CD4-positive, alpha-beta T cell (primary cell): ENCODE measurements at regions not wholly inside any gene's neighbourhood (a gene's known extent, or its start where the extent isn't known, plus 50 kb on each side); places are given as distances from the start of the nearest gene placed in this dataset.

Experiments used
- ATAC-seq: fragments of 200-7000 bp; cut with Tn5 transposase; one replicate; pipeline ENCODE4 v1.10.0; 2022; ENCODE audit warnings: mild to moderate bottlenecking; ENCODE audit not compliant: poor library complexity
- CTCF ChIA-PET: fragments of 350-600 bp; sonication (Branson Sonifier 250); formaldehyde crosslinking; loops from one replicate; lab custom pipeline; 2021; ENCODE audit warnings: antibody characterized with exemption, inconsistent platforms; lab: Charles Lee
- POLR2A ChIA-PET: fragments of 350-600 bp; sonication (Branson Sonifier 250); formaldehyde crosslinking; loops from one replicate; lab custom pipeline; 2021; ENCODE audit warnings: antibody characterized with exemption, inconsistent platforms; lab: Charles Lee
- DNase-seq, 14 experiments: peaks; one replicate each; pipeline ENCODE4 v3.0.0-alpha.2; 2013 to 2020; ENCODE audit warnings: mixed read lengths in 2 of 14
- H3K27ac ChIP-seq, 2 donors: one replicate each; pipeline versions ENCODE4 v1.5.1 to v1.7.0; 2013; ENCODE audit warnings: low read length in 2 of 2, low read depth in 1 of 2, mild to moderate bottlenecking in 1 of 2
- H3K27me3 ChIP-seq, 2 experiments: 1 replicate in 1 of 2; 2 replicates in 1 of 2; pipeline versions ENCODE4 v1.6.1 to v1.7.0; 2013; ENCODE audit warnings: low read length in 2 of 2, control low read depth in 1 of 2, mild to moderate bottlenecking in 1 of 2, moderate library complexity in 1 of 2; ENCODE audit not compliant: insufficient read depth in 2 of 2, control insufficient read depth in 1 of 2
- H3K36me3 ChIP-seq: one replicate; pipeline ENCODE4 v1.6.1; 2013; ENCODE audit warnings: low read length, control low read depth; ENCODE audit not compliant: insufficient read depth
- H3K4me1 ChIP-seq: one replicate; pipeline ENCODE4 v1.6.1; 2013; ENCODE audit warnings: low read length, control low read depth; ENCODE audit not compliant: insufficient read depth
- H3K4me3 ChIP-seq: one replicate; pipeline ENCODE4 v1.5.1; 2013; ENCODE audit warnings: mild to moderate bottlenecking, low read length, moderate library complexity
- H3K9me3 ChIP-seq, 2 experiments: 1 replicate in 1 of 2; 2 replicates in 1 of 2; pipeline versions ENCODE4 v1.6.1 to v1.7.0; 2013; ENCODE audit warnings: low read length in 2 of 2, mild to moderate bottlenecking in 2 of 2, control low read depth in 1 of 2, moderate library complexity in 1 of 2; ENCODE audit not compliant: control insufficient read depth in 1 of 2, insufficient read depth in 1 of 2
- H3K27ac Mint-ChIP-seq: one replicate; pipeline ENCODE4 v1.8.0; 2020; ENCODE audit warnings: mixed read lengths
- H3K27me3 Mint-ChIP-seq: one replicate; pipeline ENCODE4 v1.8.0; 2021; ENCODE audit warnings: mixed read lengths
- H3K36me3 Mint-ChIP-seq: one replicate; pipeline ENCODE4 v1.8.0; 2021; ENCODE audit warnings: low read depth, mixed read lengths
- H3K4me1 Mint-ChIP-seq: one replicate; pipeline ENCODE4 v1.8.0; 2021; ENCODE audit warnings: low read depth, mixed read lengths
- H3K4me3 Mint-ChIP-seq: one replicate; pipeline ENCODE4 v1.8.0; 2020; ENCODE audit warnings: mild to moderate bottlenecking, mixed read lengths
- H3K9me3 Mint-ChIP-seq: one replicate; pipeline ENCODE4 v1.8.0; 2020; ENCODE audit warnings: mixed read lengths
- intact Hi-C, 2 experiments: fragments of 100-400 bp; cut with DNase I in 1 of 2; cut with micrococcal nuclease in 1 of 2; formaldehyde crosslinking; loops; one replicate each; pipeline versions ENCODE4 v1.15.1 to v1.9.0; 2023 to 2025; cut with DNase I, micrococcal nuclease
- TF ChIP-seq, protein P1 (sequence below): fragments of 200-600 bp; IDR thresholded peaks from one replicate; pipeline ENCODE4 v1.8.0; 2022; ENCODE audit warnings: antibody characterized with exemption, mild to moderate bottlenecking

- H3K4me1 ChIP-seq: no peaks in the 10 kb centered on the region
- no peaks in the 10 kb centered on the region for H3K36me3 ChIP-seq
- CTCF ChIA-PET: no interaction called here
- H3K27ac ChIP-seq: no peak overlapping the region
- DNase-seq (no peak), ATAC-seq (no peak)
- intact Hi-C loops: loop anchor here in 1 of 2 experiments (2.0 kb wide), 1 partner anchor 65 kb away; no protein-coding TSS in a partner anchor
- TF ChIP-seq, protein P1, sequence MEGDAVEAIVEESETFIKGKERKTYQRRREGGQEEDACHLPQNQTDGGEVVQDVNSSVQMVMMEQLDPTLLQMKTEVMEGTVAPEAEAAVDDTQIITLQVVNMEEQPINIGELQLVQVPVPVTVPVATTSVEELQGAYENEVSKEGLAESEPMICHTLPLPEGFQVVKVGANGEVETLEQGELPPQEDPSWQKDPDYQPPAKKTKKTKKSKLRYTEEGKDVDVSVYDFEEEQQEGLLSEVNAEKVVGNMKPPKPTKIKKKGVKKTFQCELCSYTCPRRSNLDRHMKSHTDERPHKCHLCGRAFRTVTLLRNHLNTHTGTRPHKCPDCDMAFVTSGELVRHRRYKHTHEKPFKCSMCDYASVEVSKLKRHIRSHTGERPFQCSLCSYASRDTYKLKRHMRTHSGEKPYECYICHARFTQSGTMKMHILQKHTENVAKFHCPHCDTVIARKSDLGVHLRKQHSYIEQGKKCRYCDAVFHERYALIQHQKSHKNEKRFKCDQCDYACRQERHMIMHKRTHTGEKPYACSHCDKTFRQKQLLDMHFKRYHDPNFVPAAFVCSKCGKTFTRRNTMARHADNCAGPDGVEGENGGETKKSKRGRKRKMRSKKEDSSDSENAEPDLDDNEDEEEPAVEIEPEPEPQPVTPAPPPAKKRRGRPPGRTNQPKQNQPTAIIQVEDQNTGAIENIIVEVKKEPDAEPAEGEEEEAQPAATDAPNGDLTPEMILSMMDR: no peak
- H3K36me3 Mint-ChIP-seq: no peaks in the 10 kb centered on the region
- H3K27me3 ChIP-seq: no peaks in the 10 kb centered on the region
- no peak overlapping the region for H3K4me3 Mint-ChIP-seq
- no peak overlapping the region for H3K4me3 ChIP-seq
- no peaks in the 10 kb centered on the region for H3K27me3 Mint-ChIP-seq
- H3K9me3 ChIP-seq: peaks cover 0 to 9% of the 10 kb centered on the region in 2 experiments
- POLR2A ChIA-PET: no interaction called here
- peaks cover 9% of the 10 kb centered on the region for H3K9me3 Mint-ChIP-seq
- no peaks in the 10 kb centered on the region for H3K4me1 Mint-ChIP-seq
- no peak overlapping the region for H3K27ac Mint-ChIP-seq
These were observed 211.9 kb upstream of the TBX3 start for GRCh38 chr12:114895827-114896226.

GRCh38 chr12:114895081-114895480 is 211.1 kb upstream of the TBX3 start:
- TF ChIP-seq, protein P1: no peak
- no peaks in the 10 kb centered on the region for H3K27me3 ChIP-seq
- no peak for DNase-seq
- CTCF ChIA-PET: no interaction called here
- ATAC-seq: no peak
- intact Hi-C loops: loop anchor here in 1 of 2 experiments (2.0 kb wide), 1 partner anchor 64 kb away; no protein-coding TSS in a partner anchor
- H3K4me3 ChIP-seq: no peak overlapping the region
- POLR2A ChIA-PET: no interaction called here
- peaks cover 0 to 9% of the 10 kb centered on the region in 2 experiments for H3K9me3 ChIP-seq
- H3K27ac ChIP-seq: no peak overlapping the region
- no peak overlapping the region for H3K4me3 Mint-ChIP-seq
- H3K27ac Mint-ChIP-seq: no peak overlapping the region
- no peaks in the 10 kb centered on the region for H3K36me3 ChIP-seq
- no peaks in the 10 kb centered on the region for H3K27me3 Mint-ChIP-seq
- no peaks in the 10 kb centered on the region for H3K4me1 Mint-ChIP-seq
- no peaks in the 10 kb centered on the region for H3K36me3 Mint-ChIP-seq
- H3K4me1 ChIP-seq: no peaks in the 10 kb centered on the region
- peaks cover 9% of the 10 kb centered on the region for H3K9me3 Mint-ChIP-seq

GRCh38 chr12:114894076-114894475 is 210.1 kb upstream of the TBX3 start:
- DNase-seq: no peak
- CTCF ChIA-PET: no interaction called here
- Mint-ChIP-seq H3K4me1 (no peaks in the 10 kb centered on the region), H3K4me3 (no peak overlapping the region), H3K9me3 (peaks cover 9% of the 10 kb centered on the region), H3K36me3 (no peaks in the 10 kb centered on the region), H3K27ac (no peak overlapping the region), H3K27me3 (no peaks in the 10 kb centered on the region)
- H3K9me3 ChIP-seq: peaks cover 0 to 9% of the 10 kb centered on the region in 2 experiments
- no peaks in the 10 kb centered on the region for H3K27me3 ChIP-seq
- no peak overlapping the region for H3K27ac ChIP-seq
- H3K4me3 ChIP-seq: no peak overlapping the region
- TF ChIP-seq, protein P1: no peak
- no peak for ATAC-seq
- POLR2A ChIA-PET: no interaction called here
- no peaks in the 10 kb centered on the region for H3K4me1 ChIP-seq
- intact Hi-C loops: loop anchor here in 1 of 2 experiments (2.0 kb wide), 1 partner anchor 63 kb away; no protein-coding TSS in a partner anchor
- H3K36me3 ChIP-seq: no peaks in the 10 kb centered on the region
